ENCODE measurements at regions not wholly inside any gene's neighbourhood (a gene's known extent, or its start where the extent isn't known, plus 50 kb on each side); places are given as distances from the start of the nearest gene placed in this dataset.
A peak's percentile ranks its signal among the peaks of the same experiment; 100 is the strongest.

DNA sequence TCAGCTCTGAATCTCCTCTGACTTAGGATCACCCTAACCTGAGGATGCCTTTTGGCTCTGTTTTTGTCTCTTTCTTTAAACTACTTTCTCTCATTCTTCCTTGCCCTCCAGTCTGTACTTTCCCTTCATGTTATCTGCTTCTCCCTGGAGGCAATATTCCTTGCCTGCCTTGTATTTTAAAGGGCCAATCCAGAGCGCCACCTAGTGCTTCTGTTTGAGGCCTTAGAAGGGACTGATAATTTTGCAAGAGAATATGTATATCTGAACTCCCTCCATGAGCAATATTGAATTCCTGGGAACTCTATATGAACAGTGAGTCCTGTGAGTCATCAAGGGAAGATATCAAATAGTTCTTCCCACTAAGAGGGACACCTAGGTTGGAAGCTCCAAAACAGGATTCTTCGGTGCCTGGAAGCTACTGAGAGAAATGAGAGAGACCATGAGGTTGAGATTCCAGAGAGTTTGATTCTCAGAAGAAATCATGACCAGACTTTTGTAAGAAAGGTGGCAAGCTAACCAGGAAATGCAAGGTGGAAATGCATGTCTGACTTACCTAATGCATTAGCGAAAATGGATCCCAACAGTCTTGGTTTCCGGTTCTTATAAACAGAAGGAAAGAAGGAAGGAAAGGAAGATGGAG is 203.8 kb upstream of the CD96 start:
- H3K4ac ChIP-seq (replicated peaks; ENCODE audit: insufficient read length, low read depth, low read length): no peak overlapping the region
- no peak overlapping the region for H3K18ac ChIP-seq (ENCODE audit: extremely low read depth, low read length)
- no peaks in the 10 kb centered on the region for H3K27me3 ChIP-seq (replicated peaks in 1 of 4; ENCODE audit: control insufficient read depth in 3 of 4, extremely low read depth in 1 of 4, insufficient read depth in 3 of 4, low read length in 3 of 4)
- no peak overlapping the region for H3K4me3 ChIP-seq (ENCODE audit: extremely low read depth in 1 of 4, insufficient read depth in 2 of 4, low read depth in 3 of 4, low read length in 4 of 4)
- H2BK120ac ChIP-seq (replicated peaks; ENCODE audit: low read depth, low read length): no peak overlapping the region
- H4K20me1 ChIP-seq (replicated peaks in 1 of 2; ENCODE audit: control insufficient read depth in 1 of 2, insufficient read depth in 2 of 2, low read length in 2 of 2): no peaks in the 10 kb centered on the region
- ChIA-PET CTCF (ENCODE audit: partially characterized antibody) (interaction anchor here (0.7 to 2.8 kb wide), 19 partner anchors 9 to 335 kb away, joined by 3 to 9 read pairs (median 4); no protein-coding TSS in a partner anchor), POLR2A (ENCODE audit: partially characterized antibody) (no interaction called here)
- H3K4me2 ChIP-seq (ENCODE audit: insufficient read depth in 1 of 2, low read depth in 2 of 2, low read length in 2 of 2): no peak overlapping the region
- no peak overlapping the region for H3K14ac ChIP-seq (ENCODE audit: insufficient read length)
- peak; percentile 15 to 58 for DNase-seq (ENCODE audit: low read depth in 1 of 2, low spot score in 2 of 2)
- no peaks in the 10 kb centered on the region; the same call in 1 of the 2 replicates for H3K23me2 ChIP-seq (ENCODE audit: low read depth, low read length)
- no peaks in the 10 kb centered on the region for H3K36me3 ChIP-seq (ENCODE audit: control insufficient read depth in 2 of 4, insufficient read depth in 4 of 4, low read length in 3 of 4)
- H3K23ac ChIP-seq (ENCODE audit: insufficient read length): no peak overlapping the region
- H3K4me1 ChIP-seq (replicated peaks in 1 of 4; ENCODE audit: control insufficient read depth in 3 of 4, insufficient read depth in 4 of 4, low read length in 3 of 4): peaks cover 0 to 3% (median 0%) of the 10 kb centered on the region in 4 experiments; a peak in 1 of 7 replicates
- no peaks in the 10 kb centered on the region for H3K79me2 ChIP-seq (ENCODE audit: control insufficient read depth in 1 of 2, insufficient read depth in 2 of 2, low read length in 2 of 2)
- H3K56ac ChIP-seq (replicated peaks; ENCODE audit: insufficient read length, low read depth, low read length): no peak overlapping the region
- no peak overlapping the region for H3K9ac ChIP-seq (replicated peaks in 1 of 4; ENCODE audit: extremely low read depth in 1 of 4, low read depth in 3 of 4, low read length in 3 of 4)
- peak; percentile 76 for FAIRE-seq
- TF ChIP-seq RAD21 (IDR thresholded peaks at IDR 0.05 in 1 of 2, conservative IDR thresholded peaks at IDR 0.05 in 1 of 2; ENCODE audit: low read depth in 2 of 2, low read length in 2 of 2): peak; percentile 92 to 93
- no peak for TF ChIP-seq YY1 (IDR thresholded peaks at IDR 0.05; ENCODE audit: low read depth, low read length)
- TF ChIP-seq CTBP2 (IDR thresholded peaks at IDR 0.05; ENCODE audit: borderline replicate concordance, insufficient read depth, insufficient read length, low read length): no peak
- TF ChIP-seq, protein P1, sequence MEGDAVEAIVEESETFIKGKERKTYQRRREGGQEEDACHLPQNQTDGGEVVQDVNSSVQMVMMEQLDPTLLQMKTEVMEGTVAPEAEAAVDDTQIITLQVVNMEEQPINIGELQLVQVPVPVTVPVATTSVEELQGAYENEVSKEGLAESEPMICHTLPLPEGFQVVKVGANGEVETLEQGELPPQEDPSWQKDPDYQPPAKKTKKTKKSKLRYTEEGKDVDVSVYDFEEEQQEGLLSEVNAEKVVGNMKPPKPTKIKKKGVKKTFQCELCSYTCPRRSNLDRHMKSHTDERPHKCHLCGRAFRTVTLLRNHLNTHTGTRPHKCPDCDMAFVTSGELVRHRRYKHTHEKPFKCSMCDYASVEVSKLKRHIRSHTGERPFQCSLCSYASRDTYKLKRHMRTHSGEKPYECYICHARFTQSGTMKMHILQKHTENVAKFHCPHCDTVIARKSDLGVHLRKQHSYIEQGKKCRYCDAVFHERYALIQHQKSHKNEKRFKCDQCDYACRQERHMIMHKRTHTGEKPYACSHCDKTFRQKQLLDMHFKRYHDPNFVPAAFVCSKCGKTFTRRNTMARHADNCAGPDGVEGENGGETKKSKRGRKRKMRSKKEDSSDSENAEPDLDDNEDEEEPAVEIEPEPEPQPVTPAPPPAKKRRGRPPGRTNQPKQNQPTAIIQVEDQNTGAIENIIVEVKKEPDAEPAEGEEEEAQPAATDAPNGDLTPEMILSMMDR (IDR thresholded peaks at IDR 0.05; ENCODE audit: control extremely low read depth in 1 of 3, insufficient read depth in 1 of 3, low read depth in 1 of 3, low read length in 3 of 3): peak in 2 of 3 experiments; percentile 65 to 75; a peak in 3 of 4 replicates
- no peak overlapping the region for H2BK12ac ChIP-seq (ENCODE audit: low read depth, low read length)
- H2BK20ac ChIP-seq (ENCODE audit: low read length): no peak overlapping the region
- H3K79me1 ChIP-seq (ENCODE audit: low read depth, low read length): no peaks in the 10 kb centered on the region
- peak overlapping the region; percentile 43; the same call in 1 of the 2 replicates for H2AFZ ChIP-seq (ENCODE audit: low read length)
- no peak overlapping the region for H4K91ac ChIP-seq (replicated peaks; ENCODE audit: insufficient read length, low read length)
- no peak overlapping the region for H2BK5ac ChIP-seq (ENCODE audit: low read depth, low read length)
- H2BK15ac ChIP-seq (ENCODE audit: low read length): no peak overlapping the region
- no peak overlapping the region for H4K8ac ChIP-seq (ENCODE audit: extremely low read depth, insufficient read depth, low read length)
- H3K9me3 ChIP-seq (ENCODE audit: insufficient read depth in 2 of 2, low read depth in 1 of 2, low read length in 1 of 2): peaks cover 2 to 5% of the 10 kb centered on the region in 2 experiments; a peak in 1 of 4 replicates
- no peak overlapping the region for H2AK5ac ChIP-seq (ENCODE audit: low read depth, low read length)
- no peak overlapping the region for H3K27ac ChIP-seq (ENCODE audit: low read depth, low read length)
- no peak overlapping the region for H4K5ac ChIP-seq (ENCODE audit: insufficient read length, low read depth, low read length)
- 71% methylated on average over 4 of the region's 4 CpGs; no CpG with 5 or more reads in 1 of the 2 experiments for WGBS, 2 experiments (ENCODE audit: extremely low coverage in 1 of 2, insufficient coverage in 1 of 2, insufficient read length in 1 of 2, insufficient replicate concordance in 2 of 2, low coverage in 1 of 2, low lambda C conversion rate in 2 of 2, missing lambda C conversion rate in 1 of 2)

Data from H1 (cell line).